ENCODE measurements at regions not wholly inside any gene's neighbourhood (a gene's known extent, or its start where the extent isn't known, plus 50 kb on each side); places are given as distances from the start of the nearest gene placed in this dataset.
"Not testable (repeated sequence)": the region's sequence is repeated elsewhere in the genome, so short reads cannot be mapped to it uniquely, and the experiment has no call there.

DNA sequence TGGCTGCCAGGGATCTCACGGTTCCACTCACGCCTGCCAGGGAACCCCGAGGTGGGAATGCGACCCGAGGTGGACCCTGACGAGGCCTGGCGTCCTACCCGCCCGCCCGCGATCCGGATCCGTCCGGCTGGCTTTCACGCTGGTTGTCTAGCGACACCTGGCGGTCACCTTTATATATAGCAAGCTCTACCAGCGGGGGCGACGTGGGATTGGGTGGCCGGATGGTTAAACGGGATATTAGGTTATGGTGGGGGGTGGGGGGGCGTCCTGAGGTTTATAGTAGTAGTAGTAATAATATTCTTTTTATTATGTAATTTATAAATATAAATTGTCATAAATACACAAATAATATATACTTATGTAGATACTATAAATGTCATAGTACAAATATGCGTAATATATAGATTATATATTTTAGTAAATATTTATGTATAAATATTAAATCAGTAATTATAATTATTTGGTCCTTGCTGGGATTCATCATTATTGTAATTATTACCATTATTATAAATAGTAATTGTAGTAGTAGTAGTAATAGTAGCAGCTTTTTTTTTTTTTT is 136.9 kb downstream of the KCNJ12 start:
- peak; percentile 81 for DNase-seq (ENCODE audit: low spot score)
- 4% methylated on average over 24 of the region's 24 CpGs for WGBS
- H3K27me3 ChIP-seq (ENCODE audit: control insufficient read depth in 4 of 4, insufficient read depth in 4 of 4, low read length in 3 of 4) = peaks cover 0 to 2% (median 0%) of the 10 kb centered on the region in 4 donors
- H3K36me3 ChIP-seq (ENCODE audit: control insufficient read depth in 4 of 4, insufficient read depth in 3 of 4, low read depth in 1 of 4, low read length in 3 of 4) = no peaks in the 10 kb centered on the region
- no peak overlapping the region for H3K4me3 ChIP-seq (ENCODE audit: low read depth in 1 of 3, low read length in 3 of 3)
- peaks cover 2 to 14% (median 11%) of the 10 kb centered on the region in 4 donors for H3K4me1 ChIP-seq (ENCODE audit: control insufficient read depth in 4 of 4, insufficient read depth in 4 of 4, low read length in 3 of 4)
- no peak for TF ChIP-seq JUND (IDR thresholded peaks at IDR 0.05)
- peak; percentile 77 to 86 for TF ChIP-seq RAD21 (IDR thresholded peaks at IDR 0.05)
- no peak for TF ChIP-seq GABPA (IDR thresholded peaks at IDR 0.05 in 1 of 2, conservative IDR thresholded peaks at IDR 0.05 in 1 of 2)
- TF ChIP-seq, protein P1, sequence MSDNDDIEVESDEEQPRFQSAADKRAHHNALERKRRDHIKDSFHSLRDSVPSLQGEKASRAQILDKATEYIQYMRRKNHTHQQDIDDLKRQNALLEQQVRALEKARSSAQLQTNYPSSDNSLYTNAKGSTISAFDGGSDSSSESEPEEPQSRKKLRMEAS (IDR thresholded peaks at IDR 0.05) = no peak
- no peak for TF ChIP-seq RXRA (IDR thresholded peaks at IDR 0.05)
- TF ChIP-seq, protein P2, sequence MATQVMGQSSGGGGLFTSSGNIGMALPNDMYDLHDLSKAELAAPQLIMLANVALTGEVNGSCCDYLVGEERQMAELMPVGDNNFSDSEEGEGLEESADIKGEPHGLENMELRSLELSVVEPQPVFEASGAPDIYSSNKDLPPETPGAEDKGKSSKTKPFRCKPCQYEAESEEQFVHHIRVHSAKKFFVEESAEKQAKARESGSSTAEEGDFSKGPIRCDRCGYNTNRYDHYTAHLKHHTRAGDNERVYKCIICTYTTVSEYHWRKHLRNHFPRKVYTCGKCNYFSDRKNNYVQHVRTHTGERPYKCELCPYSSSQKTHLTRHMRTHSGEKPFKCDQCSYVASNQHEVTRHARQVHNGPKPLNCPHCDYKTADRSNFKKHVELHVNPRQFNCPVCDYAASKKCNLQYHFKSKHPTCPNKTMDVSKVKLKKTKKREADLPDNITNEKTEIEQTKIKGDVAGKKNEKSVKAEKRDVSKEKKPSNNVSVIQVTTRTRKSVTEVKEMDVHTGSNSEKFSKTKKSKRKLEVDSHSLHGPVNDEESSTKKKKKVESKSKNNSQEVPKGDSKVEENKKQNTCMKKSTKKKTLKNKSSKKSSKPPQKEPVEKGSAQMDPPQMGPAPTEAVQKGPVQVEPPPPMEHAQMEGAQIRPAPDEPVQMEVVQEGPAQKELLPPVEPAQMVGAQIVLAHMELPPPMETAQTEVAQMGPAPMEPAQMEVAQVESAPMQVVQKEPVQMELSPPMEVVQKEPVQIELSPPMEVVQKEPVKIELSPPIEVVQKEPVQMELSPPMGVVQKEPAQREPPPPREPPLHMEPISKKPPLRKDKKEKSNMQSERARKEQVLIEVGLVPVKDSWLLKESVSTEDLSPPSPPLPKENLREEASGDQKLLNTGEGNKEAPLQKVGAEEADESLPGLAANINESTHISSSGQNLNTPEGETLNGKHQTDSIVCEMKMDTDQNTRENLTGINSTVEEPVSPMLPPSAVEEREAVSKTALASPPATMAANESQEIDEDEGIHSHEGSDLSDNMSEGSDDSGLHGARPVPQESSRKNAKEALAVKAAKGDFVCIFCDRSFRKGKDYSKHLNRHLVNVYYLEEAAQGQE (IDR thresholded peaks at IDR 0.05) = no peak
- TF ChIP-seq, protein P3, sequence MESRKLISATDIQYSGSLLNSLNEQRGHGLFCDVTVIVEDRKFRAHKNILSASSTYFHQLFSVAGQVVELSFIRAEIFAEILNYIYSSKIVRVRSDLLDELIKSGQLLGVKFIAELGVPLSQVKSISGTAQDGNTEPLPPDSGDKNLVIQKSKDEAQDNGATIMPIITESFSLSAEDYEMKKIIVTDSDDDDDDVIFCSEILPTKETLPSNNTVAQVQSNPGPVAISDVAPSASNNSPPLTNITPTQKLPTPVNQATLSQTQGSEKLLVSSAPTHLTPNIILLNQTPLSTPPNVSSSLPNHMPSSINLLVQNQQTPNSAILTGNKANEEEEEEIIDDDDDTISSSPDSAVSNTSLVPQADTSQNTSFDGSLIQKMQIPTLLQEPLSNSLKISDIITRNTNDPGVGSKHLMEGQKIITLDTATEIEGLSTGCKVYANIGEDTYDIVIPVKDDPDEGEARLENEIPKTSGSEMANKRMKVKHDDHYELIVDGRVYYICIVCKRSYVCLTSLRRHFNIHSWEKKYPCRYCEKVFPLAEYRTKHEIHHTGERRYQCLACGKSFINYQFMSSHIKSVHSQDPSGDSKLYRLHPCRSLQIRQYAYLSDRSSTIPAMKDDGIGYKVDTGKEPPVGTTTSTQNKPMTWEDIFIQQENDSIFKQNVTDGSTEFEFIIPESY (IDR thresholded peaks at IDR 0.05) = no peak
- no peak for TF ChIP-seq EGR1 (IDR thresholded peaks at IDR 0.05; ENCODE audit: low read depth in 2 of 2)
- no peak for TF ChIP-seq FOXA2 (IDR thresholded peaks at IDR 0.05)
- TF ChIP-seq, protein P4, sequence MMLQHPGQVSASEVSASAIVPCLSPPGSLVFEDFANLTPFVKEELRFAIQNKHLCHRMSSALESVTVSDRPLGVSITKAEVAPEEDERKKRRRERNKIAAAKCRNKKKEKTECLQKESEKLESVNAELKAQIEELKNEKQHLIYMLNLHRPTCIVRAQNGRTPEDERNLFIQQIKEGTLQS (IDR thresholded peaks at IDR 0.05) = no peak
- TF ChIP-seq TAF1 (conservative IDR thresholded peaks at IDR 0.05) = no peak
- no peak for TF ChIP-seq YY1 (IDR thresholded peaks at IDR 0.05)
- TF ChIP-seq, protein P5, sequence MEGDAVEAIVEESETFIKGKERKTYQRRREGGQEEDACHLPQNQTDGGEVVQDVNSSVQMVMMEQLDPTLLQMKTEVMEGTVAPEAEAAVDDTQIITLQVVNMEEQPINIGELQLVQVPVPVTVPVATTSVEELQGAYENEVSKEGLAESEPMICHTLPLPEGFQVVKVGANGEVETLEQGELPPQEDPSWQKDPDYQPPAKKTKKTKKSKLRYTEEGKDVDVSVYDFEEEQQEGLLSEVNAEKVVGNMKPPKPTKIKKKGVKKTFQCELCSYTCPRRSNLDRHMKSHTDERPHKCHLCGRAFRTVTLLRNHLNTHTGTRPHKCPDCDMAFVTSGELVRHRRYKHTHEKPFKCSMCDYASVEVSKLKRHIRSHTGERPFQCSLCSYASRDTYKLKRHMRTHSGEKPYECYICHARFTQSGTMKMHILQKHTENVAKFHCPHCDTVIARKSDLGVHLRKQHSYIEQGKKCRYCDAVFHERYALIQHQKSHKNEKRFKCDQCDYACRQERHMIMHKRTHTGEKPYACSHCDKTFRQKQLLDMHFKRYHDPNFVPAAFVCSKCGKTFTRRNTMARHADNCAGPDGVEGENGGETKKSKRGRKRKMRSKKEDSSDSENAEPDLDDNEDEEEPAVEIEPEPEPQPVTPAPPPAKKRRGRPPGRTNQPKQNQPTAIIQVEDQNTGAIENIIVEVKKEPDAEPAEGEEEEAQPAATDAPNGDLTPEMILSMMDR (IDR thresholded peaks at IDR 0.05; ENCODE audit: low read depth, low read length, missing input control) = peak; percentile 79
- TF ChIP-seq FOXA1 (IDR thresholded peaks at IDR 0.05) = no peak
- no peak for TF ChIP-seq NR2F2 (IDR thresholded peaks at IDR 0.05)
- no peak for TF ChIP-seq HNF4G (IDR thresholded peaks at IDR 0.05)
- no peak for TF ChIP-seq HNF4A (conservative IDR thresholded peaks at IDR 0.05)
- no peak overlapping the region for H3K9ac ChIP-seq (ENCODE audit: low read depth in 1 of 2, low read length in 2 of 2)
- H3K27ac ChIP-seq (ENCODE audit: low read depth in 1 of 2, low read length in 2 of 2) = no peak overlapping the region
- H3K9me3 ChIP-seq (ENCODE audit: control insufficient read depth in 4 of 4, low read length in 3 of 4) = no peaks in the 10 kb centered on the region

DNA sequence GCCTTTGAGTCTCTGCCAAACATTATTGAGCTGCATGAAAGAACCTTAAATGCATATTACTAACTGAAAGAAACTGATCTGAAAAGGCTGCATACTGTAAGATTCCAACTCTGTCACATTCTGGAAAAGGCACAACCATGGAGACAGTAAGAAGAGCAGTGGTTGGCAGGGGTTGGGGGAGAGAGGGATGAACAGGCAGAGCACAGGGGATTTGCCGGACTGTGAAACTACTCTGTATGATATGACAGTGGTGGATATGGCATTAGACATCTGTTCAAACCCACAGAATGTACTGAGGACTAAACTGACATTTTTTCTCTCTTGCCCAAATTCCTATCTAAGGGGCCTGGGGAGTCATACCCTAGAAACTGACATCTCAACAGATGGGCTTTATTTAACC is 138.4 kb downstream of the KCNJ12 start:
- H3K9ac ChIP-seq (ENCODE audit: low read depth in 1 of 2, low read length in 2 of 2); H3K27me3 ChIP-seq (ENCODE audit: control insufficient read depth in 4 of 4, insufficient read depth in 4 of 4, low read length in 3 of 4): not testable (repeated sequence)
- WGBS = 91% methylated on average over 1 of the region's 1 CpG

More for the DNA sequence above, 138.4 kb downstream of the KCNJ12 start:
- not testable (repeated sequence) for H3K9me3 ChIP-seq (ENCODE audit: control insufficient read depth in 4 of 4, low read length in 3 of 4); H3K36me3 ChIP-seq (ENCODE audit: control insufficient read depth in 4 of 4, insufficient read depth in 3 of 4, low read depth in 1 of 4, low read length in 3 of 4); DNase-seq (ENCODE audit: low spot score); H3K27ac ChIP-seq (ENCODE audit: low read depth in 1 of 2, low read length in 2 of 2); H3K4me3 ChIP-seq (ENCODE audit: low read depth in 1 of 3, low read length in 3 of 3)
- H3K4me1 ChIP-seq (ENCODE audit: control insufficient read depth in 4 of 4, insufficient read depth in 4 of 4, low read length in 3 of 4) = peaks cover 2 to 14% (median 11%) of the 10 kb centered on the region in 4 donors
